ENCODE measurements at regions not wholly inside any gene's neighbourhood (a gene's known extent, or its start where the extent isn't known, plus 50 kb on each side); places are given as distances from the start of the nearest gene placed in this dataset.

GRCh38 chr6:101080597-101080996 lies 199.5 kb upstream of the ASCC3 start:
- Histone ChIP-seq H3K4me1 (peaks cover 0 to 6% (median 0%) of the 10 kb centered on the region in 3 donors), H3K9me3 (peaks cover 0 to 17% (median 0%) of the 10 kb centered on the region in 3 donors), H3K27me3 (no peaks in the 10 kb centered on the region), H3K27ac (no peak overlapping the region), H3K36me3 (no peaks in the 10 kb centered on the region), H3K4me3 (no peak overlapping the region)
- TF ChIP-seq EP300 (IDR thresholded peaks at IDR 0.05) (no peak), CTCF (IDR thresholded peaks at IDR 0.05) (no peak), POLR2A (IDR thresholded peaks at IDR 0.05) (no peak), POLR2AphosphoS5 (IDR thresholded peaks at IDR 0.05) (no peak)
- ATAC-seq = no peak
- 26 to 29% methylated on average over 2 of the region's 2 CpGs for WGBS, 2 donors (ENCODE audit: low coverage in 1 of 2)

GRCh38 chr6:101083533-101084175 lies 202.5 kb upstream of the ASCC3 start:
- Histone ChIP-seq H3K9me3 (no peaks in the 10 kb centered on the region), H3K4me3 (no peak overlapping the region), H3K27me3 (no peaks in the 10 kb centered on the region), H3K36me3 (no peaks in the 10 kb centered on the region), H3K4me1 (peaks cover 0 to 6% (median 0%) of the 10 kb centered on the region in 3 donors), H3K27ac (no peak overlapping the region)
- TF ChIP-seq POLR2A (IDR thresholded peaks at IDR 0.05) (no peak), EP300 (IDR thresholded peaks at IDR 0.05) (no peak), CTCF (IDR thresholded peaks at IDR 0.05) (no peak), POLR2AphosphoS5 (IDR thresholded peaks at IDR 0.05) (no peak)
- 42 to 56% methylated on average over 3 of the region's 3 CpGs for WGBS, 2 donors (ENCODE audit: low coverage in 1 of 2)
- ATAC-seq = no peak

GRCh38 chr6:101085327-101085726 lies 204.2 kb upstream of the ASCC3 start:
- Histone ChIP-seq H3K36me3 (no peaks in the 10 kb centered on the region), H3K4me3 (no peak overlapping the region), H3K27ac (no peak overlapping the region), H3K9me3 (no peaks in the 10 kb centered on the region), H3K4me1 (peaks cover 0 to under 1% (median 0%) of the 10 kb centered on the region in 3 donors), H3K27me3 (no peaks in the 10 kb centered on the region)
- TF ChIP-seq EP300 (IDR thresholded peaks at IDR 0.05) (no peak), POLR2A (IDR thresholded peaks at IDR 0.05) (no peak), POLR2AphosphoS5 (IDR thresholded peaks at IDR 0.05) (no peak), CTCF (IDR thresholded peaks at IDR 0.05) (no peak)
- no peak for ATAC-seq
- WGBS, 2 donors (ENCODE audit: low coverage in 1 of 2) = 15 to 34% methylated on average over 3 of the region's 3 CpGs

- no peak overlapping the region for H3K27ac ChIP-seq
- H3K9me3 ChIP-seq = peaks cover 0 to 11% (median 0%) of the 10 kb centered on the region in 3 donors
- no peak overlapping the region for H3K4me3 ChIP-seq
- H3K4me1 ChIP-seq = no peaks in the 10 kb centered on the region
- 27 to 31% methylated on average over 1 of the region's 1 CpG for WGBS, 2 donors (ENCODE audit: low coverage in 1 of 2)
- no peaks in the 10 kb centered on the region for H3K36me3 ChIP-seq
- TF ChIP-seq POLR2AphosphoS5 (IDR thresholded peaks at IDR 0.05) (no peak), POLR2A (IDR thresholded peaks at IDR 0.05) (no peak), CTCF (IDR thresholded peaks at IDR 0.05) (no peak), EP300 (IDR thresholded peaks at IDR 0.05) (no peak)
- no peaks in the 10 kb centered on the region for H3K27me3 ChIP-seq
- no peak for ATAC-seq
Measured at GRCh38 chr6:101086473-101086872, 205.3 kb upstream of the ASCC3 start.

GRCh38 chr6:101088594-101088993 lies 207.5 kb upstream of the ASCC3 start:
- TF ChIP-seq EP300 (IDR thresholded peaks at IDR 0.05) (no peak), POLR2A (IDR thresholded peaks at IDR 0.05) (no peak), CTCF (IDR thresholded peaks at IDR 0.05) (no peak), POLR2AphosphoS5 (IDR thresholded peaks at IDR 0.05) (no peak)
- WGBS, 2 donors (ENCODE audit: low coverage in 1 of 2) = 43 to 56% methylated on average over 1 to 2 of the region's 2 CpGs
- no peak for ATAC-seq
- H3K4me1 ChIP-seq = no peaks in the 10 kb centered on the region
- no peaks in the 10 kb centered on the region for H3K36me3 ChIP-seq
- H3K9me3 ChIP-seq = peaks cover 0 to 16% (median 0%) of the 10 kb centered on the region in 3 donors
- no peaks in the 10 kb centered on the region for H3K27me3 ChIP-seq
- H3K27ac ChIP-seq = no peak overlapping the region
- H3K4me3 ChIP-seq = no peak overlapping the region

All from gastroesophageal sphincter (tissue), 4 donors.